RWPE1 (cell line): ENCODE measurements at regions not wholly inside any gene's neighbourhood (a gene's known extent, or its start where the extent isn't known, plus 50 kb on each side); places are given as distances from the start of the nearest gene placed in this dataset.

Experiments
- CTCF ChIA-PET: fragments of 350-600 bp; sonication (Branson Sonifier 250); formaldehyde crosslinking; extraction: SDS; loops from one replicate; lab custom pipeline; 2021; lab: Yijun Ruan, JAX
- POLR2A ChIA-PET: fragments of 400-600 bp; formaldehyde crosslinking; extraction: SDS; loops from one replicate; lab custom pipeline; 2020; ENCODE audit warnings: antibody characterized with exemption; ENCODE audit not compliant: low non-redundant PET; lab: Yijun Ruan, JAX
- DNase-seq: peaks from one replicate; pipeline ENCODE4 v3.0.0; 2012; ENCODE audit warnings: low spot score
- H3K27ac ChIP-seq: fragments of 450-650 bp; 2 replicates; pipeline ENCODE4 v1.5.1; 2017
- CTCF ChIP-seq: fragments of 450-650 bp; conservative IDR thresholded peaks from 2 replicates; pipeline ENCODE4 v1.5.1; 2017; ENCODE audit warnings: low read depth, mild to moderate bottlenecking

- CTCF ChIA-PET, result interaction anchor here (0.6 kb wide), 1 partner anchor 486 kb away, joined by 3 read pairs; no protein-coding TSS in a partner anchor
Measured at GRCh38 chr1:70674941-70675685, 264.0 kb downstream of the CTH start.

GRCh38 chr1:70675737-70676156 is 264.7 kb downstream of the CTH start:
- POLR2A ChIA-PET, result no interaction called here
- no peak overlapping the region for H3K27ac ChIP-seq
- DNase-seq, result no peak
- CTCF ChIA-PET, result no interaction called here
- no peak for TF ChIP-seq CTCF

More at GRCh38 chr1:70674941-70675685, 264.0 kb downstream of the CTH start:
- no peak for DNase-seq
- no peak overlapping the region for H3K27ac ChIP-seq
- no peak for TF ChIP-seq CTCF
- POLR2A ChIA-PET, result no interaction called here

GRCh38 chr1:70685300-70686286 is 274.5 kb downstream of the CTH start:
- peak; percentile 42 for TF ChIP-seq CTCF
- DNase-seq, result peak; percentile 22

GRCh38 chr1:70688580-70688979 is 277.5 kb downstream of the CTH start:
- H3K27ac ChIP-seq, result no peak overlapping the region
- TF ChIP-seq CTCF, result no peak
- POLR2A ChIA-PET, result no interaction called here
- DNase-seq, result no peak
- CTCF ChIA-PET, result no interaction called here

More at GRCh38 chr1:70685300-70686286, 274.5 kb downstream of the CTH start:
- POLR2A ChIA-PET, result no interaction called here
- CTCF ChIA-PET, result interaction anchor here (0.6 to 0.7 kb wide), 2 partner anchors 20 to 53 kb away, joined by 3 read pairs; no protein-coding TSS in a partner anchor
- no peak overlapping the region for H3K27ac ChIP-seq

GRCh38 chr1:70706381-70707037 is 295.4 kb downstream of the CTH start:
- CTCF ChIA-PET, result interaction anchor here (0.6 kb wide), 1 partner anchor 21 kb away, joined by 3 read pairs; no protein-coding TSS in a partner anchor
- POLR2A ChIA-PET, result no interaction called here
- DNase-seq, result no peak
- TF ChIP-seq CTCF, result no peak
- no peak overlapping the region for H3K27ac ChIP-seq
